ENCODE measurements at regions not wholly inside any gene's neighbourhood (a gene's known extent, or its start where the extent isn't known, plus 50 kb on each side); places are given as distances from the start of the nearest gene placed in this dataset.

DNA sequence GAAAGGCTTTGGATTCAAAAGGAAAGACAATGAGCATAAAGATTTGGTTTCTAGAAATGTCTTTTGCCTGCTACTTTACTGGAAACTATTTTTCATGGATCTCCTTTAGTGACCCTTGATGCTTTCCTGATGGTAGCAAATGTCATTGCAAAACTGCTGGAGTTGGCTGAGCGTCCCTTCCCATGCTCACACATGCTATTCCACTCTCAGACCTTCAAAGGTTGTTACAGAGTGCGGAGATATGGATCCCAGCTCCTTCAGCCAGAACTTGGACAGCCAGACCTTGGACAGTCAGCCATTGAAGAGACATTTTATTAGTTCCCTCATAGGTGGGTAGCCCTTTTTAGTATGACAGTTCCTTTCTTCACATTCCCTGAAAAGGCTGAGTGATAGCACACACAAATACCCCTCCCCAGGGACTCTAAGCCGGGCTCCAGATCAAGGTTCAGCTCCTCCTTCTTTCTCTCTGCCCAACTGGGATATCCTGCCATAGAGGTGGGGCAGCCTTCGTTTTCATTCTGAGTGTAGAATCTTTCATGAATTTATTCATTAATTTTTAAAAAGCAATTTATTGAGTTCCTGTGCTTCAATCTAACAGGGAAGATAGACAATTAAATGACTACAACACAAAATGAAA, 153.3 kb upstream of the SLC44A1 start (continued):
- TF ChIP-seq, protein P1, sequence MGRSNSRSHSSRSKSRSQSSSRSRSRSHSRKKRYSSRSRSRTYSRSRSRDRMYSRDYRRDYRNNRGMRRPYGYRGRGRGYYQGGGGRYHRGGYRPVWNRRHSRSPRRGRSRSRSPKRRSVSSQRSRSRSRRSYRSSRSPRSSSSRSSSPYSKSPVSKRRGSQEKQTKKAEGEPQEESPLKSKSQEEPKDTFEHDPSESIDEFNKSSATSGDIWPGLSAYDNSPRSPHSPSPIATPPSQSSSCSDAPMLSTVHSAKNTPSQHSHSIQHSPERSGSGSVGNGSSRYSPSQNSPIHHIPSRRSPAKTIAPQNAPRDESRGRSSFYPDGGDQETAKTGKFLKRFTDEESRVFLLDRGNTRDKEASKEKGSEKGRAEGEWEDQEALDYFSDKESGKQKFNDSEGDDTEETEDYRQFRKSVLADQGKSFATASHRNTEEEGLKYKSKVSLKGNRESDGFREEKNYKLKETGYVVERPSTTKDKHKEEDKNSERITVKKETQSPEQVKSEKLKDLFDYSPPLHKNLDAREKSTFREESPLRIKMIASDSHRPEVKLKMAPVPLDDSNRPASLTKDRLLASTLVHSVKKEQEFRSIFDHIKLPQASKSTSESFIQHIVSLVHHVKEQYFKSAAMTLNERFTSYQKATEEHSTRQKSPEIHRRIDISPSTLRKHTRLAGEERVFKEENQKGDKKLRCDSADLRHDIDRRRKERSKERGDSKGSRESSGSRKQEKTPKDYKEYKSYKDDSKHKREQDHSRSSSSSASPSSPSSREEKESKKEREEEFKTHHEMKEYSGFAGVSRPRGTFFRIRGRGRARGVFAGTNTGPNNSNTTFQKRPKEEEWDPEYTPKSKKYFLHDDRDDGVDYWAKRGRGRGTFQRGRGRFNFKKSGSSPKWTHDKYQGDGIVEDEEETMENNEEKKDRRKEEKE (IDR thresholded peaks at IDR 0.05; ENCODE audit: borderline replicate concordance in 1 of 2, control insufficient read depth in 1 of 2, low read depth in 2 of 2, low read length in 1 of 2): no peak
- TF ChIP-seq BRD9 (IDR thresholded peaks at IDR 0.05; ENCODE audit: low read depth, partially characterized antibody) (no peak), RAD21 (CRISPR knock-in tag; conservative IDR thresholded peaks at IDR 0.05 in 1 of 2, IDR thresholded peaks at IDR 0.05 in 1 of 2) (no peak), MTF1 (CRISPR knock-in tag; IDR thresholded peaks at IDR 0.05; ENCODE audit: borderline replicate concordance) (no peak)

DNA sequence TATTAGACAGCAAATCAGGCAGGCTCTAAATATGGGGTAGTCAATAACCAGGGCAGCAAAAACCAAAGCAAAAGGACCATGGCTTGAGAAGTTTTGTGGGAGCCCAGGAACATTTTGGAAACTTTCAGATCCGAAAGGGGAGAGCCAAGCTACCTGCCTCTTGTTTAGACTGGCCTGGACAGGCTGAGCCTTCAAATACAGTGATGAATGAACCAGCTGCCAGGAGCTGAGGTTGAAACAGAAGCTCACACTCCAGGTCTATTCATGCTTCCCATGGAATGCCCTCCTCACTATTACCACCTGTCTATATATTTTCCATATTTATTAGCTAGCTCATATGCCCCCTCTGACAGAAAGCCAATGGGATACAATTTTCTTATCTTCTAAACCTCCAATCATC, 150.8 kb upstream of the SLC44A1 start:
- CTCF ChIA-PET (ENCODE audit: low intra/inter-chr PET ratio): interaction anchor here (0.6 kb wide), 1 partner anchor 32 kb away, joined by 4 read pairs; no protein-coding TSS in a partner anchor
- TF ChIP-seq ZNF668 (CRISPR knock-in tag; IDR thresholded peaks at IDR 0.05) (no peak), POLR2AphosphoS5 (IDR thresholded peaks at IDR 0.05; ENCODE audit: control insufficient read depth, insufficient read depth, low read depth, low read length) (no peak), RFX5 (IDR thresholded peaks at IDR 0.05; ENCODE audit: low read depth, low read length) (no peak), ZNF57 (CRISPR knock-in tag; IDR thresholded peaks at IDR 0.05) (no peak)
- TF ChIP-seq, protein P2, sequence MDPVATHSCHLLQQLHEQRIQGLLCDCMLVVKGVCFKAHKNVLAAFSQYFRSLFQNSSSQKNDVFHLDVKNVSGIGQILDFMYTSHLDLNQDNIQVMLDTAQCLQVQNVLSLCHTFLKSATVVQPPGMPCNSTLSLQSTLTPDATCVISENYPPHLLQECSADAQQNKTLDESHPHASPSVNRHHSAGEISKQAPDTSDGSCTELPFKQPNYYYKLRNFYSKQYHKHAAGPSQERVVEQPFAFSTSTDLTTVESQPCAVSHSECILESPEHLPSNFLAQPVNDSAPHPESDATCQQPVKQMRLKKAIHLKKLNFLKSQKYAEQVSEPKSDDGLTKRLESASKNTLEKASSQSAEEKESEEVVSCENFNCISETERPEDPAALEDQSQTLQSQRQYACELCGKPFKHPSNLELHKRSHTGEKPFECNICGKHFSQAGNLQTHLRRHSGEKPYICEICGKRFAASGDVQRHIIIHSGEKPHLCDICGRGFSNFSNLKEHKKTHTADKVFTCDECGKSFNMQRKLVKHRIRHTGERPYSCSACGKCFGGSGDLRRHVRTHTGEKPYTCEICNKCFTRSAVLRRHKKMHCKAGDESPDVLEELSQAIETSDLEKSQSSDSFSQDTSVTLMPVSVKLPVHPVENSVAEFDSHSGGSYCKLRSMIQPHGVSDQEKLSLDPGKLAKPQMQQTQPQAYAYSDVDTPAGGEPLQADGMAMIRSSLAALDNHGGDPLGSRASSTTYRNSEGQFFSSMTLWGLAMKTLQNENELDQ (CRISPR knock-in tag; IDR thresholded peaks at IDR 0.05; ENCODE audit: borderline replicate concordance): no peak

More for the DNA sequence above, 150.8 kb upstream of the SLC44A1 start:
- POLR2A ChIA-PET: interaction anchor here (0.6 to 0.8 kb wide), 2 partner anchors 39 to 103 kb away, joined by 3 to 4 read pairs; no protein-coding TSS in a partner anchor
- no TSS peak for BruUV-seq (replicated peaks)
- DNase-seq (ENCODE audit: extremely low read depth in 1 of 4, low spot score in 3 of 4) (no peak), ATAC-seq (no peak), FAIRE-seq (no peak)
- Histone ChIP-seq H3K36me3 (ENCODE audit: control insufficient read depth, insufficient read depth, low read length) (no peaks in the 10 kb centered on the region), H3K27ac (ENCODE audit: extremely low read depth, low read depth, low read length) (no peak overlapping the region), H4K20me1 (replicated peaks; ENCODE audit: control insufficient read depth, insufficient read depth, low read length) (no peaks in the 10 kb centered on the region), H3K4me3 (no peak overlapping the region), H2AFZ (ENCODE audit: low read depth, low read length) (no peak overlapping the region), H3K27me3 (ENCODE audit: control insufficient read depth in 2 of 2, insufficient read depth in 2 of 2, low read length in 2 of 2) (no peaks in the 10 kb centered on the region), H3K79me2 (ENCODE audit: control insufficient read depth, insufficient read depth, low read length) (no peaks in the 10 kb centered on the region), H3K4me1 (replicated peaks in 1 of 2; ENCODE audit: control insufficient read depth in 2 of 2, insufficient read depth in 2 of 2, low read length in 2 of 2) (no peaks in the 10 kb centered on the region), H3K9ac (ENCODE audit: insufficient read depth in 1 of 2, low read depth in 2 of 2, low read length in 2 of 2) (no peak overlapping the region), H3K9me1 (ENCODE audit: control insufficient read depth, insufficient read depth, low read length) (no peaks in the 10 kb centered on the region), H3K4me2 (ENCODE audit: insufficient read depth, low read length) (no peak overlapping the region), H3K9me3 (replicated peaks; ENCODE audit: control insufficient read depth, insufficient read depth, low read depth, low read length) (no peaks in the 10 kb centered on the region)
- in situ Hi-C loops (cut with MboI): no loop called here
- WGBS (ENCODE audit: insufficient coverage, low coverage, missing lambda C conversion rate): 0% methylated on average over 1 of the region's 1 CpG
- intact Hi-C loops (cut with micrococcal nuclease): no loop called here

Data from K562 (cell line).